ENCODE measurements at regions not wholly inside any gene's neighbourhood (a gene's known extent, or its start where the extent isn't known, plus 50 kb on each side); places are given as distances from the start of the nearest gene placed in this dataset.
"Not testable (repeated sequence)": the region's sequence is repeated elsewhere in the genome, so short reads cannot be mapped to it uniquely, and the experiment has no call there.

GRCh38 chr22:19658057-19658966 is 56.0 kb upstream of the SEPTIN5 start:
- Histone ChIP-seq H2AFZ (ENCODE audit: low read length) (no peak overlapping the region), H3K9me2 (replicated peaks; ENCODE audit: insufficient read depth, low read length) (no peaks in the 10 kb centered on the region), H3K9ac (ENCODE audit: low read length) (no peak overlapping the region)

GRCh38 chr22:19658967-19659804 is 55.1 kb upstream of the SEPTIN5 start:
- peaks cover 9% of the 10 kb centered on the region for H3K4me1 ChIP-seq (ENCODE audit: low read length)
- no peak overlapping the region for H2AFZ ChIP-seq (ENCODE audit: low read length)
- no peaks in the 10 kb centered on the region for H3K79me2 ChIP-seq (ENCODE audit: low read length)
- no peaks in the 10 kb centered on the region for H3K9me3 ChIP-seq (ENCODE audit: low read length)
- no peaks in the 10 kb centered on the region for H3K27me3 ChIP-seq (ENCODE audit: low read length)
- no peak overlapping the region for H3K27ac ChIP-seq (ENCODE audit: low read length)
- H3K9me2 ChIP-seq (replicated peaks; ENCODE audit: insufficient read depth, low read length): no peaks in the 10 kb centered on the region
- no peaks in the 10 kb centered on the region for H4K20me1 ChIP-seq (ENCODE audit: insufficient read depth, low read depth, low read length)
- H3K36me3 ChIP-seq (ENCODE audit: insufficient read depth, low read length): no peaks in the 10 kb centered on the region
- no peak for DNase-seq
- no peak overlapping the region for H3K4me2 ChIP-seq (ENCODE audit: low read depth, low read length, poor library complexity, severe bottlenecking)
- no peak overlapping the region for H3K9ac ChIP-seq (ENCODE audit: low read length)
- H3K4me3 ChIP-seq (ENCODE audit: low read length): no peak overlapping the region

More at GRCh38 chr22:19658057-19658966, 56.0 kb upstream of the SEPTIN5 start:
- H3K4me3 ChIP-seq (ENCODE audit: low read length): no peak overlapping the region
- H4K20me1 ChIP-seq (ENCODE audit: insufficient read depth, low read depth, low read length): no peaks in the 10 kb centered on the region
- H3K4me1 ChIP-seq (ENCODE audit: low read length): peaks cover 10% of the 10 kb centered on the region
- DNase-seq: no peak
- H3K79me2 ChIP-seq (ENCODE audit: low read length): no peaks in the 10 kb centered on the region
- H3K27ac ChIP-seq (ENCODE audit: low read length): no peak overlapping the region
- no peaks in the 10 kb centered on the region for H3K27me3 ChIP-seq (ENCODE audit: low read length)
- no peaks in the 10 kb centered on the region for H3K36me3 ChIP-seq (ENCODE audit: insufficient read depth, low read length)
- H3K4me2 ChIP-seq (ENCODE audit: low read depth, low read length, poor library complexity, severe bottlenecking): no peak overlapping the region
- H3K9me3 ChIP-seq (ENCODE audit: low read length): no peaks in the 10 kb centered on the region

- Histone ChIP-seq H3K9ac (ENCODE audit: low read length) (no peak overlapping the region), H3K9me2 (replicated peaks; ENCODE audit: insufficient read depth, low read length) (no peaks in the 10 kb centered on the region), H4K20me1 (ENCODE audit: insufficient read depth, low read depth, low read length) (no peaks in the 10 kb centered on the region), H3K4me2 (ENCODE audit: low read depth, low read length, poor library complexity, severe bottlenecking) (no peak overlapping the region), H3K36me3 (ENCODE audit: insufficient read depth, low read length) (no peaks in the 10 kb centered on the region), H3K27me3 (ENCODE audit: low read length) (no peaks in the 10 kb centered on the region), H3K4me1 (ENCODE audit: low read length) (peaks cover 2% of the 10 kb centered on the region), H3K4me3 (ENCODE audit: low read length) (no peak overlapping the region), H3K27ac (ENCODE audit: low read length) (no peak overlapping the region), H3K79me2 (ENCODE audit: low read length) (no peaks in the 10 kb centered on the region), H3K9me3 (ENCODE audit: low read length) (no peaks in the 10 kb centered on the region), H2AFZ (ENCODE audit: low read length) (no peak overlapping the region)
- DNase-seq: no peak
Observed at GRCh38 chr22:19659805-19660345, 54.4 kb upstream of the SEPTIN5 start.

GRCh38 chr22:19660583-19660982 is 53.7 kb upstream of the SEPTIN5 start:
- H3K79me2 ChIP-seq (ENCODE audit: low read length); H3K4me1 ChIP-seq (ENCODE audit: low read length); DNase-seq; H3K4me3 ChIP-seq (ENCODE audit: low read length); H3K9me2 ChIP-seq (replicated peaks; ENCODE audit: insufficient read depth, low read length); H3K9me3 ChIP-seq (ENCODE audit: low read length); H3K27me3 ChIP-seq (ENCODE audit: low read length); H3K9ac ChIP-seq (ENCODE audit: low read length); H3K27ac ChIP-seq (ENCODE audit: low read length); H2AFZ ChIP-seq (ENCODE audit: low read length); H3K4me2 ChIP-seq (ENCODE audit: low read depth, low read length, poor library complexity, severe bottlenecking); H3K36me3 ChIP-seq (ENCODE audit: insufficient read depth, low read length); H4K20me1 ChIP-seq (ENCODE audit: insufficient read depth, low read depth, low read length): not testable (repeated sequence)

- no peak for DNase-seq
- no peaks in the 10 kb centered on the region for H3K27me3 ChIP-seq (ENCODE audit: low read length)
- no peaks in the 10 kb centered on the region for H4K20me1 ChIP-seq (ENCODE audit: insufficient read depth, low read depth, low read length)
- no peaks in the 10 kb centered on the region for H3K9me3 ChIP-seq (ENCODE audit: low read length)
- no peaks in the 10 kb centered on the region for H3K9me2 ChIP-seq (replicated peaks; ENCODE audit: insufficient read depth, low read length)
- no peak overlapping the region for H3K27ac ChIP-seq (ENCODE audit: low read length)
- no peak overlapping the region for H2AFZ ChIP-seq (ENCODE audit: low read length)
- no peak overlapping the region for H3K4me3 ChIP-seq (ENCODE audit: low read length)
- H3K4me1 ChIP-seq (ENCODE audit: low read length): no peaks in the 10 kb centered on the region
- no peak overlapping the region for H3K4me2 ChIP-seq (ENCODE audit: low read depth, low read length, poor library complexity, severe bottlenecking)
- H3K79me2 ChIP-seq (ENCODE audit: low read length): no peaks in the 10 kb centered on the region
- no peak overlapping the region for H3K9ac ChIP-seq (ENCODE audit: low read length)
- H3K36me3 ChIP-seq (ENCODE audit: insufficient read depth, low read length): no peaks in the 10 kb centered on the region
Observed at GRCh38 chr22:19661156-19661555, 53.1 kb upstream of the SEPTIN5 start.

- not testable (repeated sequence) for H3K9ac ChIP-seq (ENCODE audit: low read length); H3K4me2 ChIP-seq (ENCODE audit: low read depth, low read length, poor library complexity, severe bottlenecking); H4K20me1 ChIP-seq (ENCODE audit: insufficient read depth, low read depth, low read length); H2AFZ ChIP-seq (ENCODE audit: low read length); H3K27ac ChIP-seq (ENCODE audit: low read length); H3K9me3 ChIP-seq (ENCODE audit: low read length); H3K79me2 ChIP-seq (ENCODE audit: low read length); H3K36me3 ChIP-seq (ENCODE audit: insufficient read depth, low read length); H3K4me3 ChIP-seq (ENCODE audit: low read length); H3K27me3 ChIP-seq (ENCODE audit: low read length); DNase-seq; H3K9me2 ChIP-seq (replicated peaks; ENCODE audit: insufficient read depth, low read length); H3K4me1 ChIP-seq (ENCODE audit: low read length)
Observed at GRCh38 chr22:19662049-19662684, 52.1 kb upstream of the SEPTIN5 start.

GRCh38 chr22:19663286-19663815 is 51.0 kb upstream of the SEPTIN5 start:
- Histone ChIP-seq H4K20me1 (ENCODE audit: insufficient read depth, low read depth, low read length) (no peaks in the 10 kb centered on the region), H3K4me1 (ENCODE audit: low read length) (no peaks in the 10 kb centered on the region), H3K9ac (ENCODE audit: low read length) (no peak overlapping the region), H3K27ac (ENCODE audit: low read length) (no peak overlapping the region), H2AFZ (ENCODE audit: low read length) (no peak overlapping the region), H3K4me2 (ENCODE audit: low read depth, low read length, poor library complexity, severe bottlenecking) (no peak overlapping the region), H3K36me3 (ENCODE audit: insufficient read depth, low read length) (no peaks in the 10 kb centered on the region), H3K4me3 (ENCODE audit: low read length) (no peak overlapping the region), H3K79me2 (ENCODE audit: low read length) (no peaks in the 10 kb centered on the region), H3K9me3 (ENCODE audit: low read length) (no peaks in the 10 kb centered on the region), H3K9me2 (replicated peaks; ENCODE audit: insufficient read depth, low read length) (no peaks in the 10 kb centered on the region), H3K27me3 (ENCODE audit: low read length) (no peaks in the 10 kb centered on the region)
- DNase-seq: no peak

Measured in Karpas-422 (cell line).